Retina (tissue), 1 donor: ENCODE measurements at regions not wholly inside any gene's neighbourhood (a gene's known extent, or its start where the extent isn't known, plus 50 kb on each side); places are given as distances from the start of the nearest gene placed in this dataset.
"Not testable (repeated sequence)": the region's sequence is repeated elsewhere in the genome, so short reads cannot be mapped to it uniquely, and the experiment has no call there.

Experiments
- DNase-seq: peaks from one replicate; pipeline ENCODE4 v3.0.0-alpha.2; 2016

- DNase-seq, result no peak
These were observed 99.5 kb upstream of the PRSS3 start for GRCh38 chr9:33695856-33696255.

- DNase-seq, result no peak
These were observed 98.2 kb upstream of the PRSS3 start for GRCh38 chr9:33697171-33697570.

GRCh38 chr9:33698267-33698666 lies 97.1 kb upstream of the PRSS3 start:
- no peak for DNase-seq

GRCh38 chr9:33700940-33701339 lies 94.4 kb upstream of the PRSS3 start:
- not testable (repeated sequence) for DNase-seq

GRCh38 chr9:33703430-33704102 lies 91.8 kb upstream of the PRSS3 start:
- DNase-seq, result no peak

- not testable (repeated sequence) for DNase-seq
These were observed 89.9 kb upstream of the PRSS3 start for GRCh38 chr9:33705440-33705839.

GRCh38 chr9:33708441-33708840 lies 86.9 kb upstream of the PRSS3 start:
- no peak for DNase-seq

GRCh38 chr9:33709269-33709668 lies 86.1 kb upstream of the PRSS3 start:
- no peak for DNase-seq

- DNase-seq, result not testable (repeated sequence)
These were observed 83.9 kb upstream of the PRSS3 start for GRCh38 chr9:33711418-33711817.

- DNase-seq, result no peak
These were observed 80.4 kb upstream of the PRSS3 start for GRCh38 chr9:33714989-33715388.

- DNase-seq, result no peak
These were observed 76.4 kb upstream of the PRSS3 start for GRCh38 chr9:33718987-33719386.

- DNase-seq, result peak; percentile 36
These were observed 75.6 kb upstream of the PRSS3 start for GRCh38 chr9:33719581-33720374.

- DNase-seq, result peak; percentile 92
These were observed 73.5 kb upstream of the PRSS3 start for GRCh38 chr9:33721674-33722358.

- DNase-seq, result no peak
These were observed 73.0 kb upstream of the PRSS3 start for GRCh38 chr9:33722359-33722675.

- no peak for DNase-seq
These were observed 66.7 kb upstream of the PRSS3 start for GRCh38 chr9:33728613-33729012.

GRCh38 chr9:33731142-33731541 lies 64.2 kb upstream of the PRSS3 start:
- no peak for DNase-seq

GRCh38 chr9:33731625-33732024 lies 63.7 kb upstream of the PRSS3 start:
- no peak for DNase-seq

- not testable (repeated sequence) for DNase-seq
These were observed 61.0 kb upstream of the PRSS3 start for GRCh38 chr9:33734247-33734940.

- DNase-seq, result not testable (repeated sequence)
These were observed 60.2 kb upstream of the PRSS3 start for GRCh38 chr9:33734941-33735835.

GRCh38 chr9:33737811-33738606 lies 57.4 kb upstream of the PRSS3 start:
- DNase-seq, result no peak

- DNase-seq, result no peak
These were observed 56.0 kb upstream of the PRSS3 start for GRCh38 chr9:33739398-33739797.
